ENCODE measurements at regions not wholly inside any gene's neighbourhood (a gene's known extent, or its start where the extent isn't known, plus 50 kb on each side); places are given as distances from the start of the nearest gene placed in this dataset.
"Not testable (repeated sequence)": the region's sequence is repeated elsewhere in the genome, so short reads cannot be mapped to it uniquely, and the experiment has no call there.

DNA sequence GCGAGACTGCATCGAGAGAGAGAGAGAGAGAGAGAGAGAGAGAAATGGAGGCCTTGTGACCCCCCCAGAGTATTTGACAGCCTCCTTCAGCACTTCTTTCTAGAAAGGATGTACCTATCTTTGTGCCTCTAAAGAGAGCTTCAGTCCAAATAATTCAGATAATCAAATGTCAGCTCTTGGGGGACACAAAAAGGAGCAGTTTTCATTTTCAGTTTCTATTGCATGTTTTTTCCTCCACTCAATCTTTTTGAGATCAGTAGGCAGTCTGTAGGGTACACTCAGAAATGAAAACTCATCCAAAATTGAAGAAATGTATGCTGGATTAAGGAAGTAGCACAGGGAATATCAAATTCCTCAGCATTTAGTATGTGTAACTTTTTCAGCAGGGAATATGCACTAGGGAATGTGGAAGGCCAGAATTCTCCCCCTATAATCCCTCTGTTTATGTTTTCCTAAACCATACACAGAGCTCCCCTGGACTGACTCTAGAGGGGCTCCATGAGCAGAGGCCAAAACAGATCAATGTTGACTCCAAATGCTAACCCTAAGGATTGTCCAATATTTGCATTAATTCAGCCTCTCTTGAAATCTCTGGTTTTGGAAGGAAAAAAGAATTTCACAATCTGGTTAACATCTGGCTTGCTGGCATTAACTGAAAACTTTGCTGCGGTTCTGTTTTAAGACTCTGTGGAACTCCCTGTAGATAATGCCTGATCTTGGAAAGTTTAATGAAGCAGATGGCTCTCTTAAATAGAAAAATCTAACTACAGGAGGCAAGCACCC is 250.1 kb downstream of the CEMIP2 start:
- H3K27me3 Mint-ChIP-seq = peaks cover 28% of the 10 kb centered on the region
- ATAC-seq (no peak), DNase-seq (no peak)
- no peak overlapping the region for H3K4me3 Mint-ChIP-seq
- no peaks in the 10 kb centered on the region for H3K4me1 Mint-ChIP-seq
- H3K9me3 ChIP-seq (ENCODE audit: control insufficient read depth, low read length, poor library complexity, severe bottlenecking) = no peaks in the 10 kb centered on the region
- no peak overlapping the region for H3K27ac Mint-ChIP-seq
- no peaks in the 10 kb centered on the region for H3K36me3 Mint-ChIP-seq (ENCODE audit: low read depth)

DNA sequence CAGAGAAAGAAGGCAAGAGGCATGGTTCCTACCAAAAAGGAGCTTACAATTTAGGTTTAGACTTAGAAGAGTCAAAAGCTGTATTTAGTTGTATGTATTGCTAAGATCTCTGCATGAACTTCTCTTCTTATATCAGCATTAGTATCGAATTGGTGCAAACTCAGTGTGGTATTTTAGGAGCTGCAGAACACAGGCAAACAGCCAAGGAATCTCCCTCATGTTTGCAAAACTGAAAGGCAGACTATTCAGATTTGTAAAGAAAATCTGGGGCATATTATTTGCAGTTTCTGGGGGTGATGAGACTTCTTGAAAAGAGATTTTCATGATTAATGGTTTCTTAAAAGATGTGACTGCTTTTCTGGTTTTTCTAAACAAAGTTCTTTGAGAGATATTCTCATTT is 252.7 kb downstream of the CEMIP2 start:
- ATAC-seq (no peak), DNase-seq (no peak)
- H3K4me1 Mint-ChIP-seq = no peaks in the 10 kb centered on the region
- no peak overlapping the region for H3K27ac Mint-ChIP-seq
- peaks cover 22% of the 10 kb centered on the region for H3K27me3 Mint-ChIP-seq
- no peak overlapping the region for H3K4me3 Mint-ChIP-seq
- H3K9me3 ChIP-seq (ENCODE audit: control insufficient read depth, low read length, poor library complexity, severe bottlenecking) = no peaks in the 10 kb centered on the region
- no peaks in the 10 kb centered on the region for H3K36me3 Mint-ChIP-seq (ENCODE audit: low read depth)

DNA sequence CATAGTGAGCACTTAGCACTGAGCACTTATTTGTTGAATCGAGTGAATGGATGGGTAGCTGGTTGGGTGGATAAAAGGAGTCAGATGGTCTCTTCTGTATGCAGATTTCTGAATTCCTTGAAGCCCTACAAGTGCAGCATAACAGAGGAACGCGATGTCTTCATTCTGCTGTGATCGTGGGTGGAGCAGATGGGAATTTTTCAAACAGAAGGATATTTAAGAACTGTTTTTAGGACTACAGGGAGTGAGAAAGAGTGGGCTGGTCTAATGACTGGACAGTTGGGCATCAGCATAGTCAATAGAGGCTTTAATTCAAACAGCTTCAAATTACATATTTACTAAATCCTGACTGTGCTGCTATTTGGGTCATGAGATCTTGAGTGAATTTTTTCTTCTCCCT is 253.2 kb downstream of the CEMIP2 start:
- H3K4me3 Mint-ChIP-seq = no peak overlapping the region
- no peak for DNase-seq
- ATAC-seq = no peak
- H3K4me1 Mint-ChIP-seq = no peaks in the 10 kb centered on the region
- H3K27me3 Mint-ChIP-seq = peaks cover 22% of the 10 kb centered on the region
- no peaks in the 10 kb centered on the region for H3K9me3 ChIP-seq (ENCODE audit: control insufficient read depth, low read length, poor library complexity, severe bottlenecking)
- H3K27ac Mint-ChIP-seq = no peak overlapping the region
- no peaks in the 10 kb centered on the region for H3K36me3 Mint-ChIP-seq (ENCODE audit: low read depth)

DNA sequence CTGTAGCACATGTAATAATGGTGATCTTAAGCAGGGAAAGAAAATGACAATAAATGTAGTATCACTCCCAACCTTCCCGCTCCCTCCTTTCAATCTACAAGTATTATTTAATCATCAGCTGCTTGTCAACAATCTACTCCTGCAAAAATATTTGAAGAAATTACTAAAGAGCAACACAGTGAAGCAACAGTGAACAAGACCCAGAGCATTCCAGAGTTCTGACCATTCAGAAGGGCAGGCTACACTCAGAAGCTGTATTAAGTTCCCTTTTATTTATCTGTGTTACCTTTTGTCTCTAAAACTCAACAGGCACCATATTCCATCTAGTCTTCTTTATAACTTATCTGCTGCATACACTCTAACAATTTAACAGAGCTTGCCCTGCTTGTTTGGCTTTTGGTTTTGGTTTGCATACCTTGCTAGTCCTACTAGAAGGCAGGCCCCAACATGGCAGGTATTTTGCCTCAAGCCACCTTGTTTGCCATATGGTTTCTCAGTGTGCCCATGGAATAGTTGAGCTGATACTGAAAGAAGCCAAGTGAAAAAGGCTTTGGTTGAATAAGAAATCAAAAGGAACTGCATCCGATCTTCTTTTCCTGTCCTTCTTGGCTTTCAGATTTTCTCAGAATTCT is 253.9 kb downstream of the CEMIP2 start:
- no peak overlapping the region for H3K4me3 Mint-ChIP-seq
- no peaks in the 10 kb centered on the region for H3K9me3 ChIP-seq (ENCODE audit: control insufficient read depth, low read length, poor library complexity, severe bottlenecking)
- H3K4me1 Mint-ChIP-seq = no peaks in the 10 kb centered on the region
- peaks cover 22% of the 10 kb centered on the region for H3K27me3 Mint-ChIP-seq
- ATAC-seq = no peak
- no peaks in the 10 kb centered on the region for H3K36me3 Mint-ChIP-seq (ENCODE audit: low read depth)
- H3K27ac Mint-ChIP-seq = no peak overlapping the region
- no peak for DNase-seq

DNA sequence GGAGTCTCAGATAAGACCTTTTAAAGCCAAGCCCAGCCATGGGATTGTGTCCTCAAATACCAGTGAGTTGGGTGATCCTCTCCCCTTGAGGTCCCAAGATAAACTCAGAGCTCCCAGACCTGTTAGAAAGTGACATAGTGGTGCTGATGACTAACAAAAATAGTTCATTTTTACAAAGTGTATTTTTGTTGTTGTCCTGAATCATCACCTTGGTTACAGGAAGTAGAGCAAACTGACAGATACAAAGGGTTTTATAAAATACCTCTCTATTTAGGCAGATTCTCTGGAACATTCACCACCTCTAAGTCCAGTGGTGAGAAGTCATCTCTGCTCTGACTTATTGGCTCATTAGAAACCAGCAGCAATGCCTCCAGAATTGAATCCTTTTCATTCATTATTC is 259.3 kb downstream of the CEMIP2 start:
- Mint-ChIP-seq H3K4me1 (no peaks in the 10 kb centered on the region), H3K27me3 (peaks cover 28% of the 10 kb centered on the region), H3K4me3 (no peak overlapping the region), H3K36me3 (ENCODE audit: low read depth) (no peaks in the 10 kb centered on the region), H3K27ac (no peak overlapping the region)
- DNase-seq (no peak), ATAC-seq (peak; percentile 42)
- no peaks in the 10 kb centered on the region for H3K9me3 ChIP-seq (ENCODE audit: control insufficient read depth, low read length, poor library complexity, severe bottlenecking)

DNA sequence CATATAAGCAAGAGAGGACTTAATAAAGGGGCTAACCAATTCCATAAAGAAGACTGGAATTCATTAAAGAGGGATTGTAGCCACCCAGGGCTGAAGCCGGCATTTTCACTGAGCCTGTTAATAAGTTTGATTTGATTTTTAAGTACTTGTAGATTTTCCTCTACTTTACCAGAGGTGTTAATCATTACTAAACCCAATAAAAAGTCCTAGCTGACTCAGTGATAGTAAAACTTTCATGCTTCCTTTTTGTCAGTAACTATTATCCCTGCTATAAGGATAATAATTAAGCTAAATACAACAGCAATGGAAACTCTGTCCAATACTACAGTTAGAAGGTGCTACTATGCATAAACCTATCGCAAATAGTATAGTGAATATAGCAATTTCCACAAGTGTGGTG is 260.2 kb downstream of the CEMIP2 start:
- not testable (repeated sequence) for H3K36me3 Mint-ChIP-seq (ENCODE audit: low read depth); H3K4me1 Mint-ChIP-seq; H3K9me3 ChIP-seq (ENCODE audit: control insufficient read depth, low read length, poor library complexity, severe bottlenecking); H3K4me3 Mint-ChIP-seq; H3K27ac Mint-ChIP-seq; DNase-seq; ATAC-seq
- H3K27me3 Mint-ChIP-seq = peaks cover 32% of the 10 kb centered on the region

DNA sequence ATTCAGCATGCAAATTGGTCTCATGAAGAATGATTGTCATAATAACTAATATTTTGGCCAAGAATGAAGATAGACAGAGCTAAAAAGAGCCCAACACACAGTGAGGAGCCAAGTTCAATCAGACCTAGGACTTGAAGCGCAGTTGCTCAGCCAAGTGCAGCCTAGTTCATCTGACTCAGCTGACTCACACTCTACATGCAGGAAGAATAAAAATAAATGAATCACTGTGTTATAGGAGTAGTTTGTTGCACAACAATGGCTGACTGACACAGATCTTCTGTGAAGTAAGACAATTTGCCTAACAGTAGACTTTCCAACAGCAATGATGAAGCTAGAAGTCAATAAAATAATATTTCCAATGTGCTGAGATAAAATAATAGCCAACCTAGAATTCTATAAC is 261.5 kb downstream of the CEMIP2 start:
- no peaks in the 10 kb centered on the region for H3K4me1 Mint-ChIP-seq
- peaks cover 27% of the 10 kb centered on the region for H3K27me3 Mint-ChIP-seq
- H3K9me3 ChIP-seq (ENCODE audit: control insufficient read depth, low read length, poor library complexity, severe bottlenecking) = no peaks in the 10 kb centered on the region
- H3K4me3 Mint-ChIP-seq = no peak overlapping the region
- DNase-seq (no peak), ATAC-seq (no peak)
- no peak overlapping the region for H3K27ac Mint-ChIP-seq
- no peaks in the 10 kb centered on the region for H3K36me3 Mint-ChIP-seq (ENCODE audit: low read depth)

DNA sequence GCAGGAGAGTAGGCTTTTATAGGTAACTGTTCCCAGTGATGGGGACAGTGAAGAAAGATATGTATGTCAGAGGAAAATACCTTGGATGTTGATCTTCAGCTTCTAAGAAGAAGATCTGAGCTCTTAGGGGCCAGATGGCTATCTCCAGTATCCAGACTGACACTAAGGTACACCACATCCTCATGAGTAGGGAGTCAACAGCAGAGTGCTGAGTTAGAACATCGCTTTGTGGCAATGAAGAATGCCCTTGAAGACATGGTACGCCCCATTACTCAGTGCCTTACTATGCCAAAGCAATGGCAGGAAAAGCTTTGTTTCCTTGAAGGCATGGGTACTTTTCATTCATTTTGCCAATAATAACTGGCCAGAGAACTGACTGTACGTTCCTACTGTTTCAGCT is 263.7 kb downstream of the CEMIP2 start:
- no peaks in the 10 kb centered on the region for H3K9me3 ChIP-seq (ENCODE audit: control insufficient read depth, low read length, poor library complexity, severe bottlenecking)
- no peak overlapping the region for H3K4me3 Mint-ChIP-seq
- H3K4me1 Mint-ChIP-seq = no peaks in the 10 kb centered on the region
- no peak for ATAC-seq
- H3K36me3 Mint-ChIP-seq (ENCODE audit: low read depth) = no peaks in the 10 kb centered on the region
- no peak for DNase-seq
- no peak overlapping the region for H3K27ac Mint-ChIP-seq
- H3K27me3 Mint-ChIP-seq = peaks cover 18% of the 10 kb centered on the region

DNA sequence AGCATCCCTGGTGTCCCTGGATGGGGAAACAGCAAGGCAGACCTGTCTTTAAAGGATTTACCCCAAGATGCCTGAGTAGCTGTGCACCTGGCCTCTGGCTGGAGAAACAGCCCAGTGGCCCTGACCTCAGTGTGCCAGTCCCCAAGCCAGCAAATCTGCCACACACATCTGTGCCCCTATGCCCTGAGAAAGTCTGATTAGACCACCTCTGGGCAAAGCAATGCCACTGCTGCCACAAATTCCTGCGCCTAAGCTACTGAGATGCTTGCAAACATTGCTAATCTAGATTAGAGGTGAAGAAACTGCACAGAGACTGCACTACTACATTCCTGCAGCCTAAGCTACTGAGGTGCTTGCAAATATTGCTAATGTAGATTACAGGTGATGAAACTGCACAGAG is 269.6 kb downstream of the CEMIP2 start:
- ATAC-seq (no peak), DNase-seq (no peak)
- Mint-ChIP-seq H3K4me1 (no peaks in the 10 kb centered on the region), H3K27me3 (peaks cover 14% of the 10 kb centered on the region), H3K36me3 (ENCODE audit: low read depth) (no peaks in the 10 kb centered on the region), H3K4me3 (no peak overlapping the region), H3K27ac (no peak overlapping the region)
- no peaks in the 10 kb centered on the region for H3K9me3 ChIP-seq (ENCODE audit: control insufficient read depth, low read length, poor library complexity, severe bottlenecking)

DNA sequence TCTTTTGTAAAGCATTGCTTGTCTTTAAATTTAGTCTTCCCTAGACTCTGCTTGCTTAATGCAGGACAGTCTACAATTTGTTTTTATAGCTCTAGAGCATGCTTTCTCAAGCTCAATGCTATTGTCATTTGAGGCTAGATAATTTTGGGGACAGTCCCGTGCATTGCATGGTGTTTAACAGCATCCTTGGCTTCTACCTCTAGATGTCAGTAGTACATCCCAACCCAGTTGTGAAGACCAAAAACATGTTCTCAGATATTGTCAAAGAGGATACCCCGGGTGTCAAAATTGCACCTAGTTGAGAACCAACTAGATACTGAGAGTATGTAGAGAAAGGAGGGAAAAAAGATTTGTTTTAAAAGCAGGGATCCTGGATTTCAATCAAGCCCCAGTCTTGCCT is 277.5 kb downstream of the CEMIP2 start:
- peaks cover 3% of the 10 kb centered on the region for H3K9me3 ChIP-seq (ENCODE audit: control insufficient read depth, low read length, poor library complexity, severe bottlenecking)
- ATAC-seq = no peak
- no peak overlapping the region for H3K4me3 Mint-ChIP-seq
- no peak for DNase-seq
- H3K27me3 Mint-ChIP-seq = peaks cover 65% of the 10 kb centered on the region
- no peaks in the 10 kb centered on the region for H3K36me3 Mint-ChIP-seq (ENCODE audit: low read depth)
- H3K27ac Mint-ChIP-seq = no peak overlapping the region
- peaks cover 3% of the 10 kb centered on the region for H3K4me1 Mint-ChIP-seq

DNA sequence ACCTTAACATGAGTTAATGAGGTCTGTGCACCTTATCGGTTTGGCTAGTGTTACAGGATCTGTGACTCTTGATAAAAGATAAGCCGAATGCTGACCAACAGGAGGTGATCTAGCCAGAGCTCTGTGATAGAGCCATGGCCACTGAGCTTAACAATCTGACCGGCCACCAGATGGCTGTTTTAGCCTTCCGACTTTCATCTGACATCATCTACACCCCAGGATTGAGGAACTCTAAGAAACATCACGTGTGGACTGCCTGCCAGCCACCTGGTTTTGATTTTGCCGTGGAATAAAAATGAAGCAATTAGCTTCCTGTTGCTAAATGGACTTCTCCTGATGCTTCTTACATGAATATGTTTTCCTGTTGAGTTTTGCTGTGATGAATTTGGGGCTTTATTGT is 281.3 kb downstream of the CEMIP2 start:
- DNase-seq (no peak), ATAC-seq (no peak)
- peaks cover 3% of the 10 kb centered on the region for H3K4me1 Mint-ChIP-seq
- peaks cover 3% of the 10 kb centered on the region for H3K9me3 ChIP-seq (ENCODE audit: control insufficient read depth, low read length, poor library complexity, severe bottlenecking)
- peaks cover 56% of the 10 kb centered on the region for H3K27me3 Mint-ChIP-seq
- no peak overlapping the region for H3K4me3 Mint-ChIP-seq
- no peak overlapping the region for H3K27ac Mint-ChIP-seq
- no peaks in the 10 kb centered on the region for H3K36me3 Mint-ChIP-seq (ENCODE audit: low read depth)

DNA sequence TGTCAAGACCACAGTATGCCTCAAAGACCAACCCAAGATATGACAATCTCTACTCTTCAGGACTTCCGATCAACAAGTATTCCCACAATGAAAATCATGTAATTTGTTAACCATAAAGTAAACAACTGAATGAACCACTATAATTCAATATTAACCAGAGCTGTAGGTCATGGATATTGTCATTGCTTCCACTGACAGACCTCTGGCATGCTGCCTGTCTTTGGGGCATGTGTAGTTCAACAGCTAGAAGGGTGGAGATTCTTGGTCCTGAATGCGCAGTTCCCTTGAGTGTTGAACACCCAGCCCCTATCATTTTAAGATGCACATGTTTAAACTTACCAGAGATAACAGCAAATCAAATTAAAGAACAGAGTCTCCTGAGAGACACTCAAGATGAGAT is 283.0 kb downstream of the CEMIP2 start:
- no peak overlapping the region for H3K4me3 Mint-ChIP-seq
- H3K27ac Mint-ChIP-seq = no peak overlapping the region
- peaks cover 3% of the 10 kb centered on the region for H3K4me1 Mint-ChIP-seq
- ATAC-seq = no peak
- H3K36me3 Mint-ChIP-seq (ENCODE audit: low read depth) = no peaks in the 10 kb centered on the region
- H3K27me3 Mint-ChIP-seq = peaks cover 40% of the 10 kb centered on the region
- DNase-seq = no peak
- H3K9me3 ChIP-seq (ENCODE audit: control insufficient read depth, low read length, poor library complexity, severe bottlenecking) = peaks cover 3% of the 10 kb centered on the region

DNA sequence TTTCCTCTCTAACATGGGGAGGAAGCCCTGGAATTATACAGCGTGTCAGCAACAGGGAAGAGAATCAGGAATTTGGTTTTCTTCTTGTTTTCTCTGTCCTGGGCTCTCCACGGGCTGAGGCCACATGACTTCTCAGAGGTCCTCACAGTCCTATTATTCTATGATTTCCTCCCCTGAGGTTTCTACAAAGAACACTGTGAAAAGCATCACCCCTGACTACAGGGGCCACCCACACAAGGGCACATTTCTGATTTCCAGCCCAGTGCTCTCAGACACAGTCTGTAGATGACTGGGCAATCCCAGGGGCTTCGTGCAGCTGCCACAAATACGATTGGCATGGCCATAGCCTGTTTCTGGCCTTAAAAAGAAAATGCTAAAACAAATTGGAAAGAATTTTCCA is 284.9 kb downstream of the CEMIP2 start:
- Mint-ChIP-seq H3K4me1 (no peaks in the 10 kb centered on the region), H3K4me3 (no peak overlapping the region), H3K27ac (no peak overlapping the region), H3K27me3 (peaks cover 26% of the 10 kb centered on the region), H3K36me3 (ENCODE audit: low read depth) (no peaks in the 10 kb centered on the region)
- DNase-seq = no peak
- peaks cover 3% of the 10 kb centered on the region for H3K9me3 ChIP-seq (ENCODE audit: control insufficient read depth, low read length, poor library complexity, severe bottlenecking)
- ATAC-seq = no peak

DNA sequence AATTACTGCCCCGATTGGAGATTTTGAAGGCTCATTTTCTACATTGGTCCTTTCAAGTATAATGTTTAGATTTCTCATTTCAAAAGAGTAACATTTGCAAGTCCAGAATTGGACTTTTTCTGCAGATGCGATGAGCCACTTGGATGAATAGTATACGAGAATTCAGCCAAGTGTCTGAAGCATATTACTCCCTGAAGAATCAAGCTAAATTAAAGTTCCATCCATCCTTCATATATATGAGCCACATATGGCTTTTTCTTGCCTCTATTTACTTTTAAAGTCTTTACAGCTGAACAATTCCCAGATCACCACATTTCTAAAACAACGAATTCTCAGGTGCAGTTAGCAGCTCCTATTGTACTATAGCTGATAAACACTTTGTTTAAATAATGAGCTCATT is 288.7 kb downstream of the CEMIP2 start:
- Mint-ChIP-seq H3K27ac (no peak overlapping the region), H3K4me3 (no peak overlapping the region), H3K4me1 (no peaks in the 10 kb centered on the region), H3K27me3 (peaks cover 14% of the 10 kb centered on the region), H3K36me3 (ENCODE audit: low read depth) (no peaks in the 10 kb centered on the region)
- DNase-seq (no peak), ATAC-seq (no peak)
- H3K9me3 ChIP-seq (ENCODE audit: control insufficient read depth, low read length, poor library complexity, severe bottlenecking) = no peaks in the 10 kb centered on the region
